ENCODE measurements at regions not wholly inside any gene's neighbourhood (a gene's known extent, or its start where the extent isn't known, plus 50 kb on each side); places are given as distances from the start of the nearest gene placed in this dataset.

- H4K8ac ChIP-seq (ENCODE audit: low read depth, low read length), result no peak overlapping the region
- no peak for DNase-seq (ENCODE audit: low spot score)
- no peak overlapping the region for H3K18ac ChIP-seq (ENCODE audit: low read length)
- H2BK5ac ChIP-seq (ENCODE audit: low read length), result no peak overlapping the region
- no peak overlapping the region for H3K4me3 ChIP-seq (ENCODE audit: low read length in 2 of 2)
- no peak overlapping the region for H2BK12ac ChIP-seq (ENCODE audit: low read length)
- H3K9me3 ChIP-seq (replicated peaks in 1 of 2; ENCODE audit: control insufficient read depth in 2 of 2, insufficient read depth in 1 of 2, low read depth in 1 of 2, low read length in 2 of 2), result peaks cover 0 to 6% of the 10 kb centered on the region in 2 donors
- no peak overlapping the region for H2AK5ac ChIP-seq (ENCODE audit: low read depth, low read length)
- H3K23ac ChIP-seq (ENCODE audit: low read depth, low read length, poor library complexity), result no peak overlapping the region
- no peak overlapping the region for H3K4me2 ChIP-seq (ENCODE audit: insufficient read depth, low read length, poor library complexity, severe bottlenecking)
- no peak overlapping the region for H3K14ac ChIP-seq (ENCODE audit: low read length)
- no peak overlapping the region for H4K91ac ChIP-seq (ENCODE audit: low read depth, low read length, poor library complexity)
- no peaks in the 10 kb centered on the region for H3K4me1 ChIP-seq (ENCODE audit: control insufficient read depth in 2 of 2, insufficient read depth in 1 of 2, low read depth in 1 of 2, low read length in 2 of 2)
- H3K4ac ChIP-seq (ENCODE audit: low read length), result no peak overlapping the region
- H2BK120ac ChIP-seq (ENCODE audit: low read depth, low read length), result no peak overlapping the region
- H2AFZ ChIP-seq (ENCODE audit: low read length), result no peak overlapping the region
- H3K27ac ChIP-seq (replicated peaks; ENCODE audit: low read length), result no peak overlapping the region
- H3K9ac ChIP-seq (ENCODE audit: low read depth, low read length, poor library complexity), result no peak overlapping the region
- no peaks in the 10 kb centered on the region for H3K36me3 ChIP-seq (replicated peaks in 1 of 2; ENCODE audit: control insufficient read depth in 2 of 2, insufficient read depth in 2 of 2, low read length in 2 of 2)
- H3K79me1 ChIP-seq (ENCODE audit: low read depth, low read length), result no peaks in the 10 kb centered on the region
- H3K27me3 ChIP-seq (ENCODE audit: control insufficient read depth in 3 of 3, insufficient read depth in 3 of 3, low read depth in 1 of 3, low read length in 3 of 3), result no peaks in the 10 kb centered on the region
- no CpG with 5 or more reads among the region's 1 CpG for WGBS, 2 donors (ENCODE audit: extremely low coverage in 2 of 2, insufficient read length in 2 of 2, insufficient replicate concordance in 1 of 2)
- no peak overlapping the region for H2BK15ac ChIP-seq (ENCODE audit: low read length)
Observed at GRCh38 chrX:43333543-43333942, 322.6 kb upstream of the MAOA start.

- H4K8ac ChIP-seq (ENCODE audit: low read depth, low read length), result no peak overlapping the region
- no peaks in the 10 kb centered on the region for H3K27me3 ChIP-seq (ENCODE audit: control insufficient read depth in 3 of 3, insufficient read depth in 3 of 3, low read depth in 1 of 3, low read length in 3 of 3)
- H3K9ac ChIP-seq (ENCODE audit: low read depth, low read length, poor library complexity), result no peak overlapping the region
- DNase-seq (ENCODE audit: low spot score), result no peak
- no peak overlapping the region for H3K4me3 ChIP-seq (ENCODE audit: low read length in 2 of 2)
- H3K36me3 ChIP-seq (replicated peaks in 1 of 2; ENCODE audit: control insufficient read depth in 2 of 2, insufficient read depth in 2 of 2, low read length in 2 of 2), result no peaks in the 10 kb centered on the region
- no peak overlapping the region for H3K23ac ChIP-seq (ENCODE audit: low read depth, low read length, poor library complexity)
- no peak overlapping the region for H4K91ac ChIP-seq (ENCODE audit: low read depth, low read length, poor library complexity)
- no peaks in the 10 kb centered on the region for H3K79me1 ChIP-seq (ENCODE audit: low read depth, low read length)
- no peak overlapping the region for H2BK12ac ChIP-seq (ENCODE audit: low read length)
- no peak overlapping the region for H2BK120ac ChIP-seq (ENCODE audit: low read depth, low read length)
- H3K4me1 ChIP-seq (ENCODE audit: control insufficient read depth in 2 of 2, insufficient read depth in 1 of 2, low read depth in 1 of 2, low read length in 2 of 2), result no peaks in the 10 kb centered on the region
- H3K9me3 ChIP-seq (replicated peaks in 1 of 2; ENCODE audit: control insufficient read depth in 2 of 2, insufficient read depth in 1 of 2, low read depth in 1 of 2, low read length in 2 of 2), result no peaks in the 10 kb centered on the region
- no peak overlapping the region for H3K4me2 ChIP-seq (ENCODE audit: insufficient read depth, low read length, poor library complexity, severe bottlenecking)
- H3K14ac ChIP-seq (ENCODE audit: low read length), result no peak overlapping the region
- no CpG with 5 or more reads among the region's 2 CpGs for WGBS, 2 donors (ENCODE audit: extremely low coverage in 2 of 2, insufficient read length in 2 of 2, insufficient replicate concordance in 1 of 2)
- no peak overlapping the region for H2AFZ ChIP-seq (ENCODE audit: low read length)
- H3K4ac ChIP-seq (ENCODE audit: low read length), result no peak overlapping the region
- no peak overlapping the region for H3K18ac ChIP-seq (ENCODE audit: low read length)
- no peak overlapping the region for H2BK15ac ChIP-seq (ENCODE audit: low read length)
- no peak overlapping the region for H2BK5ac ChIP-seq (ENCODE audit: low read length)
- H3K27ac ChIP-seq (replicated peaks; ENCODE audit: low read length), result no peak overlapping the region
- H2AK5ac ChIP-seq (ENCODE audit: low read depth, low read length), result no peak overlapping the region
Observed at GRCh38 chrX:43345166-43345565, 310.9 kb upstream of the MAOA start.

GRCh38 chrX:43349363-43349762 lies 306.7 kb upstream of the MAOA start:
- Histone ChIP-seq H3K23ac (ENCODE audit: low read depth, low read length, poor library complexity) (no peak overlapping the region), H2AK5ac (ENCODE audit: low read depth, low read length) (no peak overlapping the region)
- WGBS, 2 donors (ENCODE audit: extremely low coverage in 2 of 2, insufficient read length in 2 of 2, insufficient replicate concordance in 1 of 2), result no CpG with 5 or more reads among the region's 1 CpG

DNA sequence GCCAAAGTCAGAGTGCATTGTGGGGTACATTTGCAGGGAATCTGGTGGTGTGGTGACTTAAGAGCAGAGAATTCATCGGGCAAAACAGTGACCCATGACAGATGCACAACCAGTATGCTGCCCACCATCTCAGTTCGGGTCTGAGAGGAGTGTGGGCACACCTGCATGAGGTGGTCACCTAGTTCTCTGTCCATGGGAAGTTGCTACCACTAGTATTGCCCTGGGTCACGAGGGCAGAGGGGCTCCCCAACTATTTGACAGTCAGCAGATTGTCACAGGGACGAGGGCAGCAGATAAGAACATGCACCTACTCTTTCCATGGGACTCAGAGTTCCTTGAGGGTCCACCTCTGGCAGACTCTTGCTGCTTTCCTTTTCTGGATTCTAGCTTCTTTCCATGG lies 305.2 kb upstream of the MAOA start:
- Histone ChIP-seq H3K79me1 (ENCODE audit: low read depth, low read length) (no peaks in the 10 kb centered on the region), H3K4me3 (ENCODE audit: low read length in 2 of 2) (no peak overlapping the region), H2BK15ac (ENCODE audit: low read length) (no peak overlapping the region), H3K9ac (ENCODE audit: low read depth, low read length, poor library complexity) (no peak overlapping the region), H2BK120ac (ENCODE audit: low read depth, low read length) (no peak overlapping the region), H3K23ac (ENCODE audit: low read depth, low read length, poor library complexity) (no peak overlapping the region), H2BK5ac (ENCODE audit: low read length) (no peak overlapping the region), H3K14ac (ENCODE audit: low read length) (no peak overlapping the region), H3K36me3 (replicated peaks in 1 of 2; ENCODE audit: control insufficient read depth in 2 of 2, insufficient read depth in 2 of 2, low read length in 2 of 2) (no peaks in the 10 kb centered on the region), H3K4ac (ENCODE audit: low read length) (no peak overlapping the region), H2AFZ (ENCODE audit: low read length) (no peak overlapping the region), H3K18ac (ENCODE audit: low read length) (no peak overlapping the region), H3K4me1 (ENCODE audit: control insufficient read depth in 2 of 2, insufficient read depth in 1 of 2, low read depth in 1 of 2, low read length in 2 of 2) (no peaks in the 10 kb centered on the region), H2AK5ac (ENCODE audit: low read depth, low read length) (no peak overlapping the region), H2BK12ac (ENCODE audit: low read length) (peak overlapping the region; percentile 58), H4K91ac (ENCODE audit: low read depth, low read length, poor library complexity) (no peak overlapping the region), H3K27ac (replicated peaks; ENCODE audit: low read length) (no peak overlapping the region), H4K8ac (ENCODE audit: low read depth, low read length) (no peak overlapping the region), H3K27me3 (ENCODE audit: control insufficient read depth in 3 of 3, insufficient read depth in 3 of 3, low read depth in 1 of 3, low read length in 3 of 3) (no peaks in the 10 kb centered on the region), H3K9me3 (replicated peaks in 1 of 2; ENCODE audit: control insufficient read depth in 2 of 2, insufficient read depth in 1 of 2, low read depth in 1 of 2, low read length in 2 of 2) (no peaks in the 10 kb centered on the region), H3K4me2 (ENCODE audit: insufficient read depth, low read length, poor library complexity, severe bottlenecking) (no peak overlapping the region)
- no CpG with 5 or more reads among the region's 4 CpGs for WGBS, 2 donors (ENCODE audit: extremely low coverage in 2 of 2, insufficient read length in 2 of 2, insufficient replicate concordance in 1 of 2)
- DNase-seq (ENCODE audit: low spot score), result no peak

More at GRCh38 chrX:43349363-43349762, 306.7 kb upstream of the MAOA start:
- no peak overlapping the region for H3K14ac ChIP-seq (ENCODE audit: low read length)
- H3K18ac ChIP-seq (ENCODE audit: low read length), result no peak overlapping the region
- peak; percentile 0 for DNase-seq (ENCODE audit: low spot score)
- no peak overlapping the region for H2BK12ac ChIP-seq (ENCODE audit: low read length)
- H3K36me3 ChIP-seq (replicated peaks in 1 of 2; ENCODE audit: control insufficient read depth in 2 of 2, insufficient read depth in 2 of 2, low read length in 2 of 2), result no peaks in the 10 kb centered on the region
- no peak overlapping the region for H3K9ac ChIP-seq (ENCODE audit: low read depth, low read length, poor library complexity)
- no peaks in the 10 kb centered on the region for H3K9me3 ChIP-seq (replicated peaks in 1 of 2; ENCODE audit: control insufficient read depth in 2 of 2, insufficient read depth in 1 of 2, low read depth in 1 of 2, low read length in 2 of 2)
- H3K4me1 ChIP-seq (ENCODE audit: control insufficient read depth in 2 of 2, insufficient read depth in 1 of 2, low read depth in 1 of 2, low read length in 2 of 2), result no peaks in the 10 kb centered on the region
- no peaks in the 10 kb centered on the region for H3K79me1 ChIP-seq (ENCODE audit: low read depth, low read length)
- no peak overlapping the region for H3K4ac ChIP-seq (ENCODE audit: low read length)
- no peak overlapping the region for H3K4me2 ChIP-seq (ENCODE audit: insufficient read depth, low read length, poor library complexity, severe bottlenecking)
- H2BK15ac ChIP-seq (ENCODE audit: low read length), result no peak overlapping the region
- H4K91ac ChIP-seq (ENCODE audit: low read depth, low read length, poor library complexity), result no peak overlapping the region
- no peak overlapping the region for H2BK120ac ChIP-seq (ENCODE audit: low read depth, low read length)
- H3K4me3 ChIP-seq (ENCODE audit: low read length in 2 of 2), result no peak overlapping the region
- H3K27me3 ChIP-seq (ENCODE audit: control insufficient read depth in 3 of 3, insufficient read depth in 3 of 3, low read depth in 1 of 3, low read length in 3 of 3), result no peaks in the 10 kb centered on the region
- no peak overlapping the region for H2AFZ ChIP-seq (ENCODE audit: low read length)
- no peak overlapping the region for H2BK5ac ChIP-seq (ENCODE audit: low read length)
- no peak overlapping the region for H4K8ac ChIP-seq (ENCODE audit: low read depth, low read length)
- no peak overlapping the region for H3K27ac ChIP-seq (replicated peaks; ENCODE audit: low read length)
